Fibroblast of skin of back (primary cell): ENCODE measurements at regions not wholly inside any gene's neighbourhood (a gene's known extent, or its start where the extent isn't known, plus 50 kb on each side); places are given as distances from the start of the nearest gene placed in this dataset.
"Not testable (repeated sequence)": the region's sequence is repeated elsewhere in the genome, so short reads cannot be mapped to it uniquely, and the experiment has no call there.

Experiments used
- DNase-seq: peaks from one replicate; pipeline ENCODE4 v3.0.0-alpha.2; 2013

DNA sequence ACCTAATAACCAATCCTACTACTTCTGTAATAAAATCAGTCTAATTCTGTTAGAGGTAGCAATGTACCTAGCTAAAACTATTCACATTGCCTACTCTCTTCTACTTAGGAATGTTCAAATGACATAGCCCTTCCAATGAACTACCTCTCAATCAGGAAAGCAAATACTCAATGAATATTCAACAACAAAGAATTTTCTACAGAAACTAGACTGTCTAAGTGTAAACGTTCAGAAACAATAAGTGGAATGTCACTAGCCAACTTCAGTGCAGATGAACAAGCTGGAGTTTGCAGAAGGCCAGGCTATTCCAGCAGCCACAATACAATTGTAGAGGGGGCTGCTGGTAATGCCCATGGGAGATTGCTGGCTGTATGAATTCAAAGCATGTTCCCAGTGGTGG, 743.2 kb upstream of the CDH10 start:
- no peak for DNase-seq

DNA sequence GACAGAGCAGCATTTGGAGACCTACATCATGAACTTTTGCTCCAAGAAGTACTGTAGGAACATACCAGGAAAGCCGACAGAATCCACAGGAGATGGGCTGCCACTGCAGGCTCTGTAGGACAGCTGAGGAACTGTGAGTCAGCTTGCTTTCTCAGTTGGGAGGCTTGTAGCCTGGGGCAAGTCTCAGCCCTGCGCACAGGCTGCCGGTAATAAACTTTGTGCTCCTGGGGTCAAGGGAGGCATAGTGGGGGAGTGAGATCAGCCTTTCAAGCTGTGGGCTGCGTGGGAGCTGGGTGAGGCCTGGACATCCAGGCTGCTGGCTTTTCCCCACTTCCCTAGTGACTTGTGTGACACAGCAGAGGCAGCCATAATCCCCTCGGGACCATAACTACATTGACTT, 718.0 kb upstream of the CDH10 start:
- DNase-seq, result no peak

DNA sequence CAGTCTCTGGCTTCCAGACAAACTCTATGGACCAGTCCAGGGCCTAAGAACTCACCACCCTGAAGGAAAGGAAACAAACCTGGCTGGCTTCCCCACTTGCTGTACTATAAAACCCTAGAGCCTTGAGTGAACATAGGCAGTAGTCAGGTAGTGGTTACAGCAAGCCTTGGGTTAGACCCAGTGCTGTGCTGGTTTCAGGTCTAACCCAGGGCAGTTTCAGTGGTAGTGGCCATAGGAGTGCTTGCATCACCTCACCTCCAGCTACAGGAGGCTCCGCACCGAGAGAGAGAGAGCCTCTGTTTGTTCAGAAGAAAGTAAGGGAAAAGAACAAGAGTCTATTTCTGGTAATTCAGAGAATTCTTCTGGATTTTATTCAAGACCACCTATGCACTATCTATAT, 714.1 kb upstream of the CDH10 start:
- no peak for DNase-seq

DNA sequence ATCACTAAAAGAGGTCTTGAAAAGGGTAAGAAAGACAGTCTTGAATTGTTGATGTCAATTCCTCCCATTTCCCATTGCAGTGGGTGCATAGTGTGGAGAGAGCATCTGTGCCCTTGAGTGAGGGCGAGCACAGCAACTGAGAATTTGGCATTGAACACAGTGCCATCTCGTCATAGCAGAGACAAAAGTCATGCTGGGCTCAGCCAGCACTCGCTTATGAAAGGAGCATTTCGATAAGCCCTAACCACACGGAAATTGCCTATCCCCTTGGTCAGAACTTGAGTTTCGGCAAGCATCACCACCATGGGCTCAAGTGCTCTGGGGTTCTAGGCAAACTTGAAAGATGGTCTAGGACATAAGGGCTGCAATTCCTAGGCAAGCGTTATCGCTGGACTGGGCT, 712.8 kb upstream of the CDH10 start:
- no peak for DNase-seq

DNA sequence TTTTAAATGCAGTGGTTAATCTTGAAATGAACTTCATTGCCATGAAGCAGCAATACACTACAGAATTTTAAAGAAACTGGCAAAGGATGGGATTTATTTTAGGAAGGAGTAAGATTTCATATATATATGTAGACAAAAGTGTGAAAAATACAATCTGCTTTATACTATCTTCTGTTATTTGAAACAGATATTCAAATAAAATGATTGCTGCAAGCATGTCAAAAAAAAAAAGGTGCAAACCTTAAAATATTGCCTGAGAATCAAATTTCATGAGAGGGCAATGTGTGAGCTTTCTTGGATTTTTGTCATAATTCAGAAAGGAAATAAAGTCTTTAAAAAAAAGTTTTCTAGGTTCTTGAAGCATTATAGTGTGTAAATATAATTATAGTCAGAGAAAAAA, 705.0 kb upstream of the CDH10 start:
- DNase-seq, result no peak

DNA sequence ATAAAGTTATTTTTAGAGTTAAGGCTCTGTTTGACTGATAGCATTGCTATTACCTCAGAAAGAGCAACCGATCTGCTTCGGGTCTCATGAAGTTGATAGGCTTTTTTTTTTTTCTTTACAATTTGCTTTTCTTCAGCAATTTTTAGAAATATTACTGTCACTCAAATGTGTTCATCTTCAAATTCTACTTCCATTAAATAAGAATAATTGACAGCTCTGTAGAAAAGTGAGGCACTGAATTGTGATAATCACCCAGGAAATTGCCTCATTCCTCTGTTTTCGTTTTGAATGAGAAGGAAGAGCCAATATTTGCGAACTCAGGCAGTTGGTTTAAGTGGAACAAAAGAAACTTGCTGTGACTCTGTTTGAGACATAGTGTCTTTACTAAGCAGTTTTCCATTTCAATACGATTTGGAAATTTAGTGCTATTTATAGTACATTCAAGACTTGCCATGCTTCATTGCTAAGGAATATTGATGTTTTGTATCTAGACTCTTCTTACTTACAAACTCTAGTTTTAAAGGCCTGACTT, 700.5 kb upstream of the CDH10 start:
- DNase-seq, result no peak

DNA sequence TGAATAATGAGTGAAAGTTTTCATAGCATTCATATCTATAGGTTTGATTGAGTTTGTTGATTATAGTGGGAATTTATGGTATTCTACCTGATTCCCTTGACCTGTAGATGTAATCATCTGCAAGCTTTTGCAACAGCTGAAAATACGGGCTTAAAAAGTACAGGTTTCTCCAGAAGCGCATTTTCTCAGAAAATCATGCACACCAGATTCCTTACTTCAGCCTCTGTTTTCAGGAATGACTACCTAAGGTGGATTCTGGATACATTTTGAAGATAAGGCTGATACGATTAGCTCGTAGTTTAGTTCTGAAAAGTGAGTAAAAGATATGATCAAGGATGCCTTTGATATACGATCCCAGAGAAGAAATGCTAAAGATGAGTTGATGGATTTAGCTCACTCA, 694.8 kb upstream of the CDH10 start:
- DNase-seq, result no peak

DNA sequence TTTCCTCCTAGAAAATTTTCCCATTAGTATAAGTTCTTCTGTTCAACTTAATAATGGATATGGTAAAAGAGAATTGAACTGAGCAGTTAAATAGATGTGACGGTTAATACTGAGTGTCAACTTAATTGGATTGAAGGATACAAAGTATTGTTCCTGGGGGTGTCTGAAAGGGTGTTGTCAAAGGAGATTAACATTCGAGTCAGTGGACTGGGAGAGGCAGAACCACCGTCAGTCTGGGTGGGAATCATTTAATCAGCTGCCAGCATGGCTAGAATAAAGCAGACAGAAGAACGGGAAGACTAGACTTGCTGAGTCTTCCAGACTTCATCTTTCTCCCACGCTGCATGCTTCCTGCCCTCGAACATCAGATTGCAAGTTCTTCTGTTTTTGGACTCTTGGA, 689.6 kb upstream of the CDH10 start:
- DNase-seq, result no peak

DNA sequence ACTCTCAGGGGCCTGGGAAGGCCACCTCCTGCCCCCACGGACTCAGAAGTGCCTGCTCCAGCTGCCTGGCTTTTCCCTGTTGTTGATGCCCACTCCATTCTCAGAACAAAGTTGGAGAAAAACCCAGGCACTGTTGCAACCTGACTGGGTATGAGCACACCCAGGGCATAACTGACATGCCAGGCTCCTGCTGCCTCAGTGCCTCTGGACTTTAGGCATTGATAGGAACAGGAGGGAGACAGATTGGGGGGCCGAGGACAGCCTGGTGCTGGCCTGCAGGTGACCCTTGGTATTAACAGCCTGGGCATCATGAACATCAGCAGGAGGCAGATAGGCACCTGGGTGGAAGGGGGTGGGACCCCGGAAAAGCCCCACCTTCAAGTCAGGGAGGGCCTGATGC, 685.9 kb upstream of the CDH10 start:
- no peak for DNase-seq

DNA sequence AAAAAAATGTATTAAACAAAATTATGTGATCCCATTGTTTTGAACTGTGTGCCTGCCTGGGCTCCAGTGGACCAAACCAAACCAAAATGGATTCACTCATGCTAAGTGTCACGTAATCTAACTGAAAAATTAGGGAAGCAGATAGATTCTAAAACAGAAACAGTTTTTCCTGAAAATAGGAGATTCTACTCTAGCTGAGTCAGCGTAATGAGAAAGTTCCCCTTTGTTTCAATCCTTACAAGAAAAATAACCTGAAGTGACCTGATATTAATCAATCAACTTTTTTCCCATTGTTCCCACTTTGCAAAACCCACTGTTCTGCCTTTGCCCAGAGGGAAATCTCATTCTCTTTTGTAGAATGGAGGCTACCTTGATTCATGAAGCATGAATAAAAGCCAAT, 682.4 kb upstream of the CDH10 start:
- no peak for DNase-seq

DNA sequence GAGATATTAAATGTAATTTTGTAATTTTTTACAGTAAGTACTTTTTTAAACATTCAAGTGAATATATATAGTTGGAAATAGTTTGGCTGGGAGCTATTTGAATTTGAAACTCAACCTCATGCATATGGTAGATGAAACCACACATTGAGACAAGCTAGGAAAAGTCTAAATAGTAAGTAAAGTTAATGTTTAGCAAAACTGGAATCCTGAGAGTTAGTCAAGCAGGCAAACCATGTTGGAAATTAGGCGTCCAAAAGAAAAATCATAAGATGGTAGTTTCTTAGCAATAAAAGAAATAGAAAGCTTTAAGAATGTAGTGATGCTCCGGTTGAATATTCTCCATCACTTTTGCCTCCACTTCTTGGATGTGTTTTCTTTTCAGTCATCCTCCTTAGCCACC, 657.1 kb upstream of the CDH10 start:
- no peak for DNase-seq

DNA sequence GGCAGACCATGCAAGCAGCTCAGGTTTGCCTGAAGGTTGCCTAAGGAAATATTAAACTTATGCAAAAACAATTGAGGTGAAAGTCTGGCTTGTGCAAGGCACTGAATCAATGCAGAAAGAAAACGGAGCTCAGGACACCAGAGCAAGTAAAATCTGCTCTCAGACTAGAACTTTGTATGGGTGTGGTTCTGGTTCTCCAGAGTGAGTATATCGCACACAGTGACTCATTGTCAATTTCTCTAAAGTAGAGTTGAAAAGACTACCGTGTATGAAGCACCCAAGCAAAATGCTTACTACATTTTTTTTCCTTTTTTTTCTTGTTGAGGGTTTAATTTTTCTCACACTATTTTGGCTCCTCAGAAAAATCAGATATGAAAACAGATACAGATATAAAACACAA, 650.3 kb upstream of the CDH10 start:
- no peak for DNase-seq

DNA sequence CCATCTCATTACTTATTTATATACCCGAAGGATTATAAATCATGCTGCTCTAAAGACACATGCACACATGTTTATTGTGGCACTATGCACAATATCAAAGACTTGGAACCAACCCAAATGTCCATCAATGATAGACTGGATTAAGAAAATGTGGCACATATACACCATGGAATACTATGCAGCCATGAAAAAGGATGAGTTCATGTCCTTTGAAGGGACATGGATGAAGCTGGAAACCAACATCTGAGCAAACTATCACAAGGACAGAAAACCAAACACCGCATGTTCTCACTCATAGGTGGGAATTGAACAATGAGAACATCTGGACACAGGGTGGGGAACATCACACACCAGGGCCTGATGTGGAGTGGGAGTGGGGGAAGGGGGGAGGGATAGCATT, 645.0 kb upstream of the CDH10 start:
- DNase-seq, result not testable (repeated sequence)

DNA sequence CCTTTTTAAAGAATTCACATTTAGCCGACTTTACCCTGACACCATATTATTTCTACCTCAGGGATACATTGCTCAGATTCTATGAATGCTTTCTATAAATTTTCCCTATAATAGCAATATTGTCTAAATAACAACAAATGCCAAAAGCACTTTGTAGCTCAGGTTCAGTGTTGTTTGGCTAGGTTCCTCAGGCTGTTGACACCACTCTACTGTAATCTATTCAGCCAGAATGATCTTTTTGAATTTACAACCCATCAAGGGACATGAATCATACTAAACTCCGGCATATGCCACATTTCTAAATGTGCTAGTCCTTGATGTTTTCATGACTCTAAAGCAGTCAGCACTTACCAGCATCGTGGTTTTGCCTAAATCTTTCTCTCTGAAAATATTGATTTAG, 641.5 kb upstream of the CDH10 start:
- DNase-seq, result no peak

DNA sequence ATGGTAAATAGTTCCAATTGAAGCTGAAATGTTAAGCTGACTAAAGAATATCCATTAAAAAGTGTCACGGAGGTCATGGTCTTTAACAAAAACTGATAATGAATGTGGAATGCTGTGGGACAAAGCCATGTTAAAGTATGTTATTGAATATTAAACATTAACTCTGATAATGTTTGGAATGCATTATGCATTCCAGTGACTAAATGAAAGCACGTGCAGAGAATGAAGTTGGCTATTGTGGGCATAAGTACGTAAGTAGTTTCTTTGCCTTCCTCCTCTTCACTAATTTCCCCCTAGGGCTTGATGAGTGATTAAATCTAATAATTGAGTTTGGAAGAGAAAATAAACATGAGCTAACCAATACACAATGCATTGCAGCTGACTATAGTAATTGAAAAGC, 640.4 kb upstream of the CDH10 start:
- no peak for DNase-seq

DNA sequence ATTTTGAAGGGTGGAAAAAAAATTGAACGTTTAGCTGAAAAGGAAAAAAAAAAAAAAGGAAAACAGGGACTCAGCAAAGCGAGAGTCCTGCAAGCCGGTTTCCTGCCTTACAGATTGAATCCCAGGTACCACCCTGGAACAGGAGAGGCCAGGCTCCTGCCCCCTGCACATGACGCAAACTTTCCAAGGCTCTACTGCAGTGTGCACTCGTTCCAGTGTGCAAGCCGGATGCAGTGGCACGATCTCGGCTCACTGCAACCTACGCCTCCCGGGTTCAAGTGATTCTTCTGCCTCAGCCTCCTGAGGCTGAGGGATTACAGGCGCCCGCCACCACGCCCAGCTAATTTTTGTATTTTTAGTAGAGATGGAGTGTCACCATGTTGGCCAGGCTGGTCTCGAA, 618.7 kb upstream of the CDH10 start:
- DNase-seq, result not testable (repeated sequence)

DNA sequence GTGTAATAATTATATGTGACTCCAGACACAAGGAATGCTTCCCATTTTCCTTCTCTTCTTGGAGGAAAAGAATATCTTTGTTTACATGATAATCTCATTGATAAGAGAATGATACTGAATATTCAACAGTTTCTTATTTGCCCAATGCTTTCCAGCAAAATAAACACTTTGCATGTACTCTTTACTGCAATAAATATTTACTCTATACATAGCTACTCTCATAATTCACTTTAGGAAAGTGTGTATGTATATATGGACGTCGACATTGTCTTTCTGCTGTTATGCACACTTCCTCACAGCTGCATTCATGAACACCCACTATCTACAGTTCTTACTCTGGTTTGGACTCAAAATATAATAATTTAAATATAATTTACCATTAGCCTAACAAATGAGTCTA, 617.4 kb upstream of the CDH10 start:
- no peak for DNase-seq

DNA sequence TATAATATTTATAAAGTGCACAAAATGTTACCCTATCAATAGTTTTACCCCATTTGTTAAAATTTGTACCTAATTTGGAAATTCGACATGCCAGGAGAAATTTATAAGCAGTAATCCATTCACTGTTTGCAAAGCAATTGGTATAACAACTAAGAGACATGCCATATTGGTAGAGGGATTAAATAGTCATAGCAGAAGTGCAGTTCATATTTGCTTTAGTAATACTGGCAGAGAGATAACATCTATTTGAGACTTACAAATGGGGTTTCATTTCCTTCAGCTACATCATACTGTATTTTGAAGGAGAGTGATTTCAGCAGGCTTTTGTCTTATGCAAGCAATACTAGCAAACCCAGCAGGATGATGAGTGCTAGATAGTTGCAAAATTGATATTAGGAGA, 610.4 kb upstream of the CDH10 start:
- DNase-seq, result no peak

DNA sequence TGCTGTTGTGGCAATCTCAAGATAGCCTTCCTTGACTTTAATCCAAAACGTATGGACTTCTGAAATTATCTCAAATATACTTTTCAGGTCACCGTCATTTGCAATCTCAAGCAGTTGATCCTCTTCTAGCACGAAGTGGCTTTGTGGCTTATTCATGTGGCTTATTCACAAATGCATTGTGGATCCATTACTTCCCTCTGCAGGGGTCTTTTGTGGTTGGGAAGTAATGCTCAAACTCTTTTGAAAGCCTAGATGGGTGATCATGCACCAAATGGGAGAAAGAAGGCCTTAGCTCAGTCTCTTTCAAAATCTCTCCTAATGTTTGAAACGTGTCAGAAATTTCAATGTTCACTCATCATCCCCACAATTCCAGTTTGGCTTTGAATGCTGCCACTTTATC, 597.2 kb upstream of the CDH10 start:
- no peak for DNase-seq

DNA sequence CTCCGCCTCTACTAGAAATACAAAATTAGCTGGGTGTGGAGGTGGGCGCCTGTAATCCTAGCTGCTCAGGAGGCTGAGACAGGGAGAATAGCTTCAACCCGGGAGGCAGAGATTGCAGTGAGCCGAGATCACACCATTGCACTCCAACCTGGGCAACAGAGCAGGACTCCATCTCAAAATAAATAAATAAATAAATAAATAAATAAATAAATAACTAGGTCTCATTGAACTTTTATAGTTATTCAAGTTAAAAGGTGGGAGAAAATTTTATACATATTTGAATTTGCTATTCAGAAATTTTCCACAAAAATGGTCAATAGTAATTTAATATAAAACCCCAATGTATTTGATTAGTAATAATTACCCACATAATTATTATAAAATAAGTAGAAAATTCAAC, 593.9 kb upstream of the CDH10 start:
- DNase-seq, result not testable (repeated sequence)

DNA sequence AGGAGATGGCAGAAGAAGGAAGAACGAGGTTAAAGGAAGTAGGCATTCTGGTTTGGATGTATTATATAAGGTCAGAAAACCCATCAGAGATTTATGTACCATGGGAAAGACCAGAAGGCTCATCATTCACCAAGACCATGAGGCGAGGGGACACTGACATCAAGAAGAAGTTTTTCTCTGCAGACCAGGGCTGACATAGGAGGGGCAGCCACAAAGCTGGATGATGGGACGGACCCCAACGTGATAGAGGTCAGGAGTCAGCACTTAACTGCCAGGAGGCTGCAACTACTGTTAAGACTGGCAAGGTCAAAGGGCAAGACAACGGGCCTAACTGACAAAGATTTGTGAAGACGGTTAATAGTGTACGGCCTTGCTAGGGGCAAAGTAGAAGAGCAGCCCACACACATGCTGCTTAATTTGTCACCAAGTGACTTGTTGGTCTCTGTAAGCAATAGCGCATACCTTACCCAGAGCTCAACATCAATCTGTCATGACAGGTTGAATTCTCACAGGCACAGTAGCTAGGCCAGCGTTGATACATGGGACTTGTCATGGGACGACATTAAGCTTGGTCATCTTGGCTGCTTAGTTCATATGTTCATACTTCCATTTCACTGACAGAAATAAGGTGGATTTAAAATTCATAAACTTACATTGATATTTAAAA, 579.7 kb upstream of the CDH10 start:
- DNase-seq, result no peak

DNA sequence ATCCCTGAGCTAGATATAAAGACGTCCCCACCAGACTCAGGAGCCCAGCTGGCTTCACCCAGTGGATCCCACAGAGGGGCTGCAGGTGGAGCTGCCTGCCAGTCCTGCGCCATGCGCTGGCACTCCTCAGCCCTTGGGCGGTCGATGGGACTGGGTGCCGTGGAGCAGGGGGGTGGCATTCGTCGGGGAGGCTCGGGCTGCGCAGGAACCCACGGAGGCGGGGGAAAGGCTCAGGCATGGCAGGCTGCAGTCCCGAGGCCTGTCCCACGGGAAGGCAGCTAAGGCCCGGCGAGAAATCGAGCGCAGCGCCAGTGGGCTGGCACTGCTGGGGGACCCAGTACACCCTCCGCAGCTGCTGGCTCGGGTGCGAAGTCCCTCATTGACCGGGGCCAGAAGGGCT, 555.1 kb upstream of the CDH10 start:
- DNase-seq, result not testable (repeated sequence)

DNA sequence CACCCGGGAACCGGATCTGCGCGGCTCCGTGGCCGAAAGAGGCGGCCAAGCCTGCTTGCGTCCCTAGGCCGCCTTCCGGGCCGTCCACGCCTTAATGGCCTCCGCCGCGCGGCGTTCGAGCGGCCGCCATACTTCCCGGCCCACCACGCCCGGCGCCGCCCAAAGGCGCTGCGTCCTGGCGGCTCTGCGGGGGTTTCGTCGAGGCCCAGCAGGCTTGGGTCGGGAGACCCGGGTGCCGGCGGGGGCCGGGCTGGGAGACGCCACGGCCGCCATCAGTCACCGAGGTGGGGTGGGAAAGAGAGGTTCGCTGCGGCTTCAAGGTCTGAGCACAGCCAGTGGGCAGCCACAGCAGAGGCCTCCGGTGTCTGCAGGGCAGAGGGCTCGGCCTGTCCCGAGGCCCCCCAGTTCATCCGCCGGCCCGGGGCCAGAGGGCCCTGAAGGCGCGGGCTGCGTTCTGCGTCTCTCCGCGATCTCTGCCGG, 545.8 kb upstream of the CDH10 start:
- no peak for DNase-seq

DNA sequence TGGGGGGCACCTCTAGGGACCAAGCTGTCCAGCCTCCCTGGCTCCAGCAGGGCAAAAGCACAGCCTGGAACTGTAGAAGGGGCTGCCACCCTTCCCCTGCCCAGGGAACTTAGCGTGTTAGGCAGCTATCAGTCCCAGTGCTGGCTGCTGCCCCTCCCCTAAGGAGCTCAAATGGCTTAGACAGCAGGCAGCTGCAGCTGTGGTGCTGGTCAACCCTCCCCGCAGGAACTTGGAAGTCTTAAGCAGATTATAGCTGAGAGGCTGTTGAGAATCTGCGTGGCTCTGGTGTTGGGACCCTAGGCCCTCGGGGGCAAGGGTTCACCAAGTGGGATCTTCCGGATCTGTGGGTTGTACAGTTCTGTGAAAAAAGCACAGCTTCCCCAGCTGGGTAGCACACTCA, 536.5 kb upstream of the CDH10 start:
- DNase-seq, result no peak

DNA sequence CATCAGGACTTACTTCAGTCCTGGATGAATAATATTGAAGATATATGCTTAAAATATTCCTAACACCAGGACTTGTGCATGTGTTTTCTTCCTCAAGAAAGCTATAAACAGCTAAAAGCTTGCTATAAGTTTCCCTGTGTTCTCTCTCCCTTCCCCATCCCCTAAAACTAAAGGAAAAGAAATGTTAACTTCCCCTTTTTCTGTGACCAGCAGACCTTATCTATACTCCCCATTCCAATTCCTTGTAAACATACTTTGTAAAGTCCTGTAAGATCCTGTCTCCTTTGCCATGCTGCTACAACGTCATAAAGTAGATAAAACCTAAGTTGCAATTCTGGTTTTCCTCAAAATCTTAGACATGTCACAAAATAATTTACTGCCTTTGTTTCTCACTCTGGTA, 517.8 kb upstream of the CDH10 start:
- not testable (repeated sequence) for DNase-seq
